ENCODE measurements at regions not wholly inside any gene's neighbourhood (a gene's known extent, or its start where the extent isn't known, plus 50 kb on each side); places are given as distances from the start of the nearest gene placed in this dataset.
A peak's percentile ranks its signal among the peaks of the same experiment; 100 is the strongest.

DNA sequence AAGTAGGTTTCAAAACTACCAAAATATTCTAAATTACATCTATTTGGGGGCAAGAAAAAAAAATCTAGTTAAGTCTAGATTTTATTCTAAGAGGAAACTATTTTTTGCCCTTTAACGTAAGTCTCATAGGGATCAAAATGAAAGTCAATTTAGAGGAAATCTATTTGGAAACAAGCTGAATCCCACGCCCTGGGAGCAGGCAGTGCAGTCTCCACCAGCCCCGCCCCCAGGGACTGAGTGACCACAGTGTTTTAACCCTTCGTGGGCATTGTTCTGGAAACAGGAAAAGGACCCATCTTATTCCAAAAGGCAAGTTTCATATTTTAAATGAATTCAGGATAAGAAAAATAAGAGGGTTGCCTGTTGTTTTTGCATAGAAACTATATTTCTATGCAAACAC, 209.7 kb downstream of the SPRY2 start:
- DNase-seq (ENCODE audit: low spot score), result peak; percentile 43

- no peak for DNase-seq (ENCODE audit: low spot score)
Measured at GRCh38 chr13:80126389-80127068, 214.4 kb downstream of the SPRY2 start.

GRCh38 chr13:80123945-80124344, 217.0 kb downstream of the SPRY2 start:
- no peak for DNase-seq (ENCODE audit: low spot score)

DNA sequence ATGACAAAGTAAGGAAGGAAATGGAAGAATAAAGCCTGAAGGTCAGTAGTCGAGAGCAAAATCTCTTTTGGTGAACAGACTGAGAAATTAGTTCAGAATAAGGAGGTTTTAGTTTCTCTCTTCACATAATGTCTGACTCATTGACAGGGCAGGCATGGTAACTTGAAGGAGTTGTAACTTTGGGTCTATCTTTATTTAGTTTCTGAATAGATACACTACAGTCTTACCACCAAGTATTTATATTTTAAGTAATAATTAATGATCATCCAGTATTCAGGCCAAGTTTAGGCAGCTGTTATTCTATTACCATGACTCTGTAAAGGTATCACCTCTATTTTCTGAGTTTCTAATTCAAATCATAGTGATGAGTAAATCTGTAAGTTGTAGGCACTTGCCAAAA, 219.9 kb downstream of the SPRY2 start:
- DNase-seq (ENCODE audit: low spot score), result no peak

- DNase-seq (ENCODE audit: low spot score), result no peak
Measured at GRCh38 chr13:80118506-80118905, 222.4 kb downstream of the SPRY2 start.

DNA sequence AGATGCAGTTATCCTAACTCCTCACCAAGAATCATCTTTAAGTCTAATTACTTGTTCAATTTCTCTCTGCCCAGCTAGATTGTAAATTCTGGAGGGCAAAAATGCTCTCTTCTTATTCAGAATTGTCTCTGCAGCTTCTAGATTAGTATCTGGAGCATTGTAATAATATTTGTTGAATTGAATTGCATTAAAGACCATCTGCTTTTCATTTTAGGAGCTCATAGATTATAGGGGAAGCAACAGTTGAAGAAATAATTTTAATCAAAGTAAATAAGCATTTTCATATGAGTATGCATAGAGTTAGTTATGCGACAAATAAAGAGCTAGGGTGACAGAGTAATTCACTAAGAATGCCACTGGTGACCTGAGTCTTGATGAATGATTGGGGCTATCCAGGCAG, 222.8 kb downstream of the SPRY2 start:
- no peak for DNase-seq (ENCODE audit: low spot score)

DNA sequence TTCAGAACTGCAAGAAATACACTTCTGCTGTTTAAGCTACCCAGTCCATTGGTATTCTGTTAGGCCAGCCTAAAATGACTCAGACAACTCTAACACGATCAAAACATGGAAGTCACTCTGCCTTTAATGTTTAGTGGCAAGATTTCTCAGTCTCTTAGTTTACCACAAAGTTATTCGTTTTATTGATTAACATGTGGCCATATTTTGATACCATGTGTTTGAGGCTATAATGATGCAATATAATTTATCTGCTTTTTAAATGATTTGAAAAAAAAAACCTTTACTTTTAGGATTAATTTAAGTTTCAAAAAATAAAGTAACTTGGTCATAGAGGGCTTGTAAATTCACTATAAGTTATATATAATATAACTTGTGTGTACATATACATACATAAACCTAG, 223.4 kb downstream of the SPRY2 start:
- DNase-seq (ENCODE audit: low spot score), result no peak

GRCh38 chr13:80116107-80116506, 224.8 kb downstream of the SPRY2 start:
- DNase-seq (ENCODE audit: low spot score), result peak; percentile 6

DNA sequence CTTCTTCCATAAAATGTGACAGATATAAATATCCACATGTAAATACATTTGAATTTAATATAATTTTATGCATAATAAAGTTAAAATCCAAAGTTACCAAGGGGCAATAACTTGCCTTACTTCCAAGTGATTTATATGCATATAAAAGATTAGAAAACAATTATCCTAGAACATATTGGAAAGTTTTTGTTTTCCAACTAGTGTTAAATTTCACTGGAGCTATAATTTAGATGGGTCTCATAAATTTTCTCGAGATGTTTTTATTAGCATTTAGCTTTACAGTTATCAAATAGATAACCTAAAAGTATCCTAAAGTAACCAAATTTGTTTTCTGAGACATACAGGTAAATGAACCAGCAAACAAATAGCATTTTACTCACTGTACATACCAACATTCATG, 225.3 kb downstream of the SPRY2 start:
- no peak for DNase-seq (ENCODE audit: low spot score)

DNA sequence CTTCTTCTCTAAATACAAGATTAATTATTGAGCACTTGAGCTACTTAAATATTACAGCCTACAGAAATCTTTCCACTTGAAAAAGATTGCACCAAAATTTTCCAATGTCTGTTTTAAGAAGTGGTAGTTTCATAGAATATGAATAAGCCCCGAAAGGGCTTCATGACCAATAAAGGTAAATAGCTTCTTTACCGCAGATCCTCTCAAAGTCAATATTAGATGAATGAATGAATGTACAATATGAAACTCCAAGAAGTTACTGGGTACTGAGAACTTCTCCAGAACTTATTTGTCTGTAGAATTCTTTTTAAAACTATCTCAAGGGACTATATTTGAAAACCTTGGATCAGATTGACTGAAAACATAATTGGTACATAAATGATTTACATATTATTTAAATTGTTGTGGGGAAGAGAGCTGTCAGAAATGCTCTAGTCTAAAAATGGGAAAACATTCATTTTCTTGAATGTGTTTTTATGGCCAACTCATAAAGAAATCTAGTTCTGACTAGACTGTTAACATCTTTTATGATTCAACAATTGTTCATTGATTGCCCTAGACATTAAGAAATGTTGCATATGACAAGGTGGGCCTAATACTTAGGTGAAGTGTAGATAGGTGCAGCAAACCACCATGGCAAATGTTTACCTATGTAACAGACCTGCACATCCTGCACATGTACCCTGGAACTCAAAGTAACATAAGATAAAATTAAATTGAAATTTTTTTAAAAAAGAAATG, 227.0 kb downstream of the SPRY2 start:
- DNase-seq (ENCODE audit: low spot score), result no peak

- DNase-seq (ENCODE audit: low spot score), result no peak
Measured at GRCh38 chr13:80109303-80109702, 231.6 kb downstream of the SPRY2 start.

DNA sequence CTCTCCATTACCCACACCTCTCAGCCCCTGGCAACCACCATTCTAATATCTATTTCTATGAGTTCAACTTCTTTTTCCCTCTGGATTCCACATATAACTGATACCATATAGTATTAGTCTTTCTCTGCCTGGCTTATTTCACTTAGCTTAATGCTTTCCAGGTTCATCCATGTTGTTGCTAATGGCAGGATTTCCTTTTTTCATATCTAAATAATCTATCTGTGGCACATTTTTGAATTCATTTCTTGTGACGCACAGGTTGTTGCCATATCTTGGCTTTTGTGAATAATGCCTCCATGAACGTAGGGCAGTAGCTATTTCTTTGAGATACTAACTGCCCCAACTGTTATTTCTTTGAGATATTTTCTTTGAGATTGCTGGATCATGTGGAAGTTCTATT, 235.6 kb downstream of the SPRY2 start:
- no peak for DNase-seq (ENCODE audit: low spot score)

GRCh38 chr13:80101040-80101439, 239.9 kb downstream of the SPRY2 start:
- no peak for DNase-seq (ENCODE audit: low spot score)

- no peak for DNase-seq (ENCODE audit: low spot score)
Measured at GRCh38 chr13:80100636-80101035, 240.3 kb downstream of the SPRY2 start.

DNA sequence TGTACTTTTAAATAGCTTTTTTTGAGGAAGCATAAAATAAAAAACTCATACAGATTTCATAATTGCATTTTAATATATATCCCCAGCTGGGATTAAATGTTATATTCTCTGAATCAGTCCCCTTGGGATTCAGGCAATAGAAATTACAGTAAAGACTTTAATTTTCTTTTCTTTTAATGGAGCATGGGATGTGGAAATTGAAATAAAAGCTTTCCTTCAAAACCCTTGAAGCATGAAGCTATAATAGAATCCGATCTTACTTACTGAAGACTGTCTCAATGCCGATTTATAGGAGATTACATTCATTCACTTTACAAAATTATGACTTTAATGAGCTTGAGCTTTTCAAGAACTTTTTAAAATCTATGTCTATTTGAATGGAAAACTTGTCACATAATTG, 243.4 kb downstream of the SPRY2 start:
- DNase-seq (ENCODE audit: low spot score), result no peak

DNA sequence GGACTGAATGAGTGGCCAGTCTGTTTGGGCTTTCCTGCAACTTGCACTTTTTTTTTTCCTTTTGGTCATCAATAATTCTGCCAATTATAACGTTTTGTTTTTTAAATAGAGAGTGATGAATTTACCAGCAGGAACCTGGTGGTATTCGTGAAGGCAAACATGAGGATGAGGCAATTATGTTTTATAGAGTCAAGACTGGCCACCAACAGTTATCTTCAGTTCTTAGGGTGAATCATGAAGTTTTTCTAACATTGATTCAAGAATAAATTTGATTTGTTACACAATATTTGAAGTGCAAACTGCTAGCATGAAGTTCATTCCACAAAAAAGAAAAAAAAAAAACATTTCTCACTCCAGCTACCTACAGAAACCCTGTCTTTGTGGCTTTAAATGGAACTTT, 244.5 kb downstream of the SPRY2 start:
- DNase-seq (ENCODE audit: low spot score), result no peak

DNA sequence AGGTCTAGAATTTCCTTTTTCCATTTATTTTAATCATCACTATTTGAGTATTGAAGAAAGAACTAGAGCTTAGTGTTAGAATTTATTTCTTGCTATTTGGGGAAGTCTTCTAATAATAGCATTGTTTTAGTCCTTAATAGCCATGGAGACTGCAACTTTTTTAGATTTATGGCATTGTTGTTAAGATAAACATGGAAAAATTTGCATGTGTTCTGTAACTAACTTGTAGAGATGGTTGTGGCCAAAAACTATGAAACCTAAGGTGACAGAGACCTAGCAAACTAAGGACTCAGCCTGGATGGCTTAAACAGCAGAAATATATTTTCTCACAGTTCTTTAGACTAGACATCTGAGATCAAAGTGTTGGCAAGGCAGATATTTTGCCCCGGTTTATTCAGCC, 246.4 kb downstream of the SPRY2 start:
- no peak for DNase-seq (ENCODE audit: low spot score)

GRCh38 chr13:80093888-80094287, 247.0 kb downstream of the SPRY2 start:
- DNase-seq (ENCODE audit: low spot score), result no peak

DNA sequence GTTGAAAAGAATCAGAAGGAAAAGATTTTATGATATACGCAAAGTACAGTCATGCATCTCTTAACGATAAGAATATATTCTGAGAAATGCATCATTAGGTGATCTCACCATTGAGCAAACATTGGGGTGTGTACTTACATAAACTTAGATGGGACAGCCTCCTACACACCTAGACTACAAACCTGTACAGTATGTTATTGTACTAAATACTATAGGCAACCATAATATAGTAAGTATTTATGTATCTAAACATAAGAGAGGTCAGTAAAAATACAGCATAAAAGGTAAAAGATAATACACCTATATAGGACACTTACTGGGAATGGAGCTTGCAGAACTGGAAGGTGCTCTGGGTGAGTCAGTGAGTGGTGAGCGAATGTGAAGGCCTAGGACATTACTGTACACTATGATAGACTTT, 254.6 kb downstream of the SPRY2 start:
- no peak for DNase-seq (ENCODE audit: low spot score)

DNA sequence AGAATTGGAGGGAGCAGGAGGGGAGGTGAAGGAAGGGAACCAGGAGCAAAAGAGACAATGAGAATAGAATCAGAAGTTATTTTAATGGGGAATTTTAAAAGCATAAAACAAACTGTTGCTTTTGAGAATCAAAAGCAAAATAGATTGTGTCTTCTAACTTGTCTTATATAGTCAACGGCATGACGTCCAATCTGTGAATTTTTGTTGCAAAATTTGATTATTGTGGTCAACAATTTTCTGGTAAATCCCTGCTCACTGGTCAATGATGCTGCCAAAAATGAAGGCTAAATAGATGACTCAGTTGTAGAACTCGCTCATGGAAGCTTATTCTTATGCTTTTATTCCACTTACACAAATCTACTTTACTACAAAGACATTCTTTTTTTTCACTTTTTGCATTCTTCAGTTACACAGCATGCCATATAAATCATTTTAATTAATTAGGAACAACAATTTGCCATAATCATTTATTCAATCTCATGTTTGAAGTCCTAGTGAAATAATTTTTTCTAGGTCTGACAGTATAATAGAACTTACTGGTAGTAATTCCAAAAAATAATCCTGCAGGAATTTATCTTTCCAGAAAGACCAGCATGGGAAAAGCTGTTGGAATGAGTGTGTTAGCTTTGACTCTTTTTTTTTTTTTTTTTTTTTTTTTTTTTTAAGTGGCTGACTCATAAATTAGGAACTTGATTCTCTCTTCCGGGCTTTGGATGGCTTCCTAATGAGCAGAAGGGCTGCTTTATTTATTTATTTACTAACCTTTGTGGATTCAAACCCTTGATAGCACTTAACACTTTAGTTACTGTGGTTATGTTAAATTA, 256.9 kb downstream of the SPRY2 start:
- DNase-seq (ENCODE audit: low spot score), result peak; percentile 23

DNA sequence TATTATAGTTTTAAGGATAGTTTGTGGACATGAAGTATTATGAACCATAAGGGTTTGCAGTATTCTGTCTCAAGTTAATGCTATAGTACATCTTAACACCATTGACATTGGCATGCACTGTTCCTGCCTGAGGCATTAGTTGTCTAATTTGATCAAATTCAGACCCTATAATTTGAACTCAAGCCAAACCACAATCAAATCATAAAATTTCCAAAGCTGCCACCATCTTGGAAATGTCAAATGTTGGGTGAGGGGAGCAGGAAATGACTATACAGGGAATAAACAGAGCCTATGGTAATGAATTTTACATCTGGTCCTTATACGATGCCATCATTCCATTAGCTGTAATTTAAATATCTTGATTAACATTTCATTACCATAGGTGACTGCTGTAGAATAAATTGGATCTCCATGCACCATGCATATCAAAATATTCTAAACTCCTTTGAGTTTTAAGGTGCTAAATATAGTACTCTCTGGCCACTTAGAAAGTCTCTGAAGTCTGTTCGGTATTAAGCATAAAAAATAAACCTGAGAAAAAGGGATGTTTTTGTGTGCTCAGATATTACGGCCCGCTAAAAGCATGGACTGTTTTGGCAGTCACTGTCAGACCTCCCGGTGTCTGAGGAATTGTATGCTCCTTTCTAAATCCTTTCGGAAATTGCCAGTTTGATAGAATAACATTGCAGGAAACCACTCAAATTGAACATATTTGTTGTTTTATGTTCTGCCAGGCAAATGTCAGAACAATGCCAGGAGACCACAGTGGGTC, 257.7 kb downstream of the SPRY2 start:
- DNase-seq (ENCODE audit: low spot score), result no peak

All from H4 (cell line).